ENCODE measurements at regions not wholly inside any gene's neighbourhood (a gene's known extent, or its start where the extent isn't known, plus 50 kb on each side); places are given as distances from the start of the nearest gene placed in this dataset.

- no peak for ATAC-seq (ENCODE audit: low read depth)
- peaks cover 13% of the 10 kb centered on the region for H3K4me1 ChIP-seq (ENCODE audit: insufficient read depth, poor library complexity, severe bottlenecking)
- H3K27ac ChIP-seq (ENCODE audit: poor library complexity, severe bottlenecking) = peak overlapping the region; percentile 47
Measured at GRCh38 chr1:25031601-25031965, 101.5 kb upstream of the RUNX3 start.

DNA sequence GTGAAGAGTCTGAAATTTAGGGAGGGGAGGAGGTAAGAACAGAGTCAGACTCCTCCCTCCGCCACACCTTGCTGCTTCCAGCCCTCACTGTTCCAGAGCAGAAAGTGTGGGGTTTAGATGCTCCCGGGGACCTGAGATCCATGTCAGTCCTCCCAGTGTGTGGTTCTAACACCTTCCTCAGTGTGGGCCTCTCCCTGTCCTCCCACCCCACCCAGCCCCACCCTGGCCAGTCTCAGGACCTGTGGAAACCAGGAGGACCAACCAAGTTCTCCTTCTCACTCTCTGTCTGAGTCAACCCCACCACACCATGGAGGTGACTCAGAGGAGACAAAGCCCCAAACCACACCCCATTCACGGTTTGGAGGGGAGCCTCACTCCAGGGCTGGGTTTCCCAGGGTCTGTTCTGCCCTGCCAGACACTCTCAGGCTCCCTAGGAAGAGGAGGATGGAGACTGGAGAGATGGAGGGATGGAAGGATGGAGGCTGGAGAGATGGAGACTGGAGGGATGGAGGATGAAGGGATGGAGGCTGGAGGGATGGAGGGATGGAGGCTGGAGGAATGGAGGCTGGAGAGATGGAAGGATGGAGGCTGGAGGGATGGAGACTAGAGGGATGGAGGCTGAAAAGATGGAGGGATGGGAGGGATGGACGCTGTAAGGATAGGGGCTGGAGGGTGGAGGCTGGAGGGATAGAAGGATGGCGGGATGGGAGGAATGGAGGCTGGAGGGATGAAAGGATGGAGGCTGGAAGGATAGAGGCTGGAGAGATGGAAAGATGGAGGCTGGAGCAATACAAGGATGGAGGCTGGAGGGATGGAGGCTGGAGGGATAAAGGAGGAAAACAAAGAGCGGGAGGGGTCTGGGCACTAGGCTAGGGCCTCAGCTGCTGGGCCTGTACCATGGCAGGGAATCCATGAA is 100.9 kb upstream of the RUNX3 start:
- H3K9me3 ChIP-seq (ENCODE audit: severe bottlenecking) = no peaks in the 10 kb centered on the region
- DNase-seq (ENCODE audit: low spot score) = no peak
- H3K4me3 ChIP-seq (ENCODE audit: severe bottlenecking) = no peak overlapping the region
- no peak for TF ChIP-seq CTCF (IDR thresholded peaks at IDR 0.05; ENCODE audit: poor library complexity, severe bottlenecking)
- peak; percentile 78 for ATAC-seq (ENCODE audit: low read depth)
- peaks cover 13% of the 10 kb centered on the region for H3K4me1 ChIP-seq (ENCODE audit: insufficient read depth, poor library complexity, severe bottlenecking)
- H3K27me3 ChIP-seq (ENCODE audit: insufficient read depth, poor library complexity, severe bottlenecking) = no peaks in the 10 kb centered on the region
- no peaks in the 10 kb centered on the region for H3K36me3 ChIP-seq (ENCODE audit: low read depth)
- peak overlapping the region; percentile 47 for H3K27ac ChIP-seq (ENCODE audit: poor library complexity, severe bottlenecking)

More at GRCh38 chr1:25031601-25031965, 101.5 kb upstream of the RUNX3 start:
- Histone ChIP-seq H3K9me3 (ENCODE audit: severe bottlenecking) (no peaks in the 10 kb centered on the region), H3K4me3 (ENCODE audit: severe bottlenecking) (no peak overlapping the region), H3K27me3 (ENCODE audit: insufficient read depth, poor library complexity, severe bottlenecking) (no peaks in the 10 kb centered on the region), H3K36me3 (ENCODE audit: low read depth) (no peaks in the 10 kb centered on the region)
- TF ChIP-seq CTCF (IDR thresholded peaks at IDR 0.05; ENCODE audit: poor library complexity, severe bottlenecking) = no peak
- no peak for DNase-seq (ENCODE audit: low spot score)

DNA sequence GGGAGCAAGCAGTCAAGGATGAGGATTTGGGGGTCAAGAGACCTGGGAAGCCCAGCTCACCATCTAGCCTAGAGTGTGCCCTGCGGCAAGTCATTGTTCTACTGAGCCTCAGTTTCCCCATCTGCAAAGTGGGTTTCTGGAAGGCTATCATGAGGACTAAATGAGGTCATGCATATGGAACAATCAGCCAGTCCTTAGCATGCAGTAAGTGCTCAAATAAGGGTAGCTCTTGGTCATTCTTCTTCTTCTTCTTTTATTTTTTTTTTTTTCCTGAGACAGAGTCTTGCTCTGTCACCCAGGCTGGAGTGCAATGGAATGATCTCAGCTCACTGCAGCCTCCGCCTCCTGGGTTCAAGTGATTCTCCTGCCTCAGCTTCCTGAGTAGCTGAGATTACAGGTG is 99.9 kb upstream of the RUNX3 start:
- DNase-seq (ENCODE audit: low spot score) (no peak), ATAC-seq (ENCODE audit: low read depth) (no peak)
- no peaks in the 10 kb centered on the region for H3K27me3 ChIP-seq (ENCODE audit: insufficient read depth, poor library complexity, severe bottlenecking)
- TF ChIP-seq CTCF (IDR thresholded peaks at IDR 0.05; ENCODE audit: poor library complexity, severe bottlenecking) = no peak
- no peaks in the 10 kb centered on the region for H3K36me3 ChIP-seq (ENCODE audit: low read depth)
- H3K4me1 ChIP-seq (ENCODE audit: insufficient read depth, poor library complexity, severe bottlenecking) = peaks cover 13% of the 10 kb centered on the region
- no peaks in the 10 kb centered on the region for H3K9me3 ChIP-seq (ENCODE audit: severe bottlenecking)
- no peak overlapping the region for H3K27ac ChIP-seq (ENCODE audit: poor library complexity, severe bottlenecking)
- no peak overlapping the region for H3K4me3 ChIP-seq (ENCODE audit: severe bottlenecking)

DNA sequence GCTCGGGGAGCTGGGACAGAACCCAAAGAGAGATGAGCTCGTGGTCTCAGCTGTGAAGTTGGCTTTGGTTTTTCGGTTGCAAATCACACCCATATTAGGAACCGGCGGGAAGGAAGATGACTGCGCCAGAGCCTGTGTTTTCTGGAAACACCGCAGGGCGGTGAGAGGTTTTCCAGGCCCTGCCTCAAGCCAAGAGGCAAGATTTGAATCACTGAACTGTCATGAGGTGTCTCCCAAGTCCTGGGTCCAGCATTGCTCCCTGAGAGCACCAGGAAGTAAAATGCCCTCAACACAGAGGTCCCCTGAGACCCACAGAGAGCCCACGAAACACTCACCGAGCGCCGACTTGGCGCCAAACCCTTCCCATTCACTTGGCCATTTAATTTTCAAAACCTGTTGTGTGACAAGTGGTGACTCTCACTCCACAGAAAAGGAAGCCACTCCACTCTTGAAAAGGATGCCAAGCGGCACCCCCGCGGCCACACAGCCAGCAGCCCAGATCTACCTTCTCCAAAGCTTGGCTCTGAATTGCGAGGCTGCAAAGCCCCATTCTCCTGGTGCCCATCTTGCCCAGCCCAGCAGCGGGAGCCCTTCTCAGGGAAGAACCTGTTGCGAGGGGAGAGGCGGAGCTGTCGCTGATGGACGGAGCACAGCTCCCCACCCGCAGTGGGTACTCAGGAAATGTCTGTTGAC is 99.0 kb upstream of the RUNX3 start:
- no peak overlapping the region for H3K27ac ChIP-seq (ENCODE audit: poor library complexity, severe bottlenecking)
- H3K4me1 ChIP-seq (ENCODE audit: insufficient read depth, poor library complexity, severe bottlenecking) = peaks cover 13% of the 10 kb centered on the region
- no peak for TF ChIP-seq CTCF (IDR thresholded peaks at IDR 0.05; ENCODE audit: poor library complexity, severe bottlenecking)

DNA sequence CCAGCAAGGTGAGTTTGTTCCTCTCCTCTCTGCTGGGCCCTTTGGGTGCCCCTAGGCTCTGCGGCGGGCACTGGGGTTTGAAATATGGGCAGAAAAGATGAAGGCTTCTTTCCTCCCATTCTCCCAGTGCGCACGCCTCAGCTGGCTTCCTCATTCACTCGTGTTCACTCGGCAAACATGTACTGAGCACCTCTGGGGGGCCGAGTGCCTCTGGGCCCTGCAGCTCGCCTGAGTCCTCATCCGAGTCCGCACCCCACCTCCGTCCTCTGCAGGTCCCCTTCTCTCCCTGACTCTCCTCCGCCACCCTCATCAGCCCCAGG is 98.5 kb upstream of the RUNX3 start:
- Histone ChIP-seq H3K36me3 (ENCODE audit: low read depth) (no peaks in the 10 kb centered on the region), H3K4me1 (ENCODE audit: insufficient read depth, poor library complexity, severe bottlenecking) (peaks cover 13% of the 10 kb centered on the region), H3K27ac (ENCODE audit: poor library complexity, severe bottlenecking) (no peak overlapping the region), H3K9me3 (ENCODE audit: severe bottlenecking) (no peaks in the 10 kb centered on the region), H3K4me3 (ENCODE audit: severe bottlenecking) (no peak overlapping the region), H3K27me3 (ENCODE audit: insufficient read depth, poor library complexity, severe bottlenecking) (no peaks in the 10 kb centered on the region)
- TF ChIP-seq CTCF (IDR thresholded peaks at IDR 0.05; ENCODE audit: poor library complexity, severe bottlenecking) = no peak
- DNase-seq (ENCODE audit: low spot score) (no peak), ATAC-seq (ENCODE audit: low read depth) (no peak)

More for the DNA sequence above, 99.0 kb upstream of the RUNX3 start:
- ATAC-seq (ENCODE audit: low read depth) (no peak), DNase-seq (ENCODE audit: low spot score) (no peak)
- Histone ChIP-seq H3K36me3 (ENCODE audit: low read depth) (no peaks in the 10 kb centered on the region), H3K9me3 (ENCODE audit: severe bottlenecking) (no peaks in the 10 kb centered on the region), H3K27me3 (ENCODE audit: insufficient read depth, poor library complexity, severe bottlenecking) (no peaks in the 10 kb centered on the region), H3K4me3 (ENCODE audit: severe bottlenecking) (no peak overlapping the region)

All from RWPE2 (cell line).